ENCODE measurements at regions not wholly inside any gene's neighbourhood (a gene's known extent, or its start where the extent isn't known, plus 50 kb on each side); places are given as distances from the start of the nearest gene placed in this dataset.

DNA sequence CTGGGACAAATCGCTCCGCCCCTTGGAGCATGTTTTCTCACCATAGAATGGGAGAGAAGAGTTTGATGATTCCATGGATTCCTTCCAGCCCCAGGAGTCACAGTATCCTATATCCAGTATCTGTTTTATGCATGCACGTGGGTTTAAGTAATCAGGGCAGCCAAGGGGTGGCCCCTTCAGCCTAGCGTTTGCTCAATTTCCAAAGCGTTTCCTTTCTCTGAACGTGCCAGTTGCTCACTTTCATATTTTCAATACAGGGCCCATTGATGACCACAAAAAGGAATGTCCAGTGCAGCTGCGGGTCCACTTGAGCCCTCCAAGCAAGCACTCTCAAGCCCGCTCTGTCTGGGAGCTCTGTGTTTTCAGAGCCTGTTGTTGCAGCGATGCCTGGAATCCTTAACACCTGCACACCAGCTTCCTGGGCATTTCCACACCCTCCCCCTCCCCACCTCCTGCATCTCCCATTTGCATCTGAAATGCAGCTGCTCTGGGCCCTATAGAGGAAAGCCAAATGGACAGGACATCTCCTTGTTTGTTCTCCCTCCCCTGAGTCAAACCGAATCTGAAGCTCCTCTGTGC lies 164.3 kb upstream of the LPP start:
- Mint-ChIP-seq H3K27ac (no peak overlapping the region), H3K4me1 (ENCODE audit: low read depth) (peaks cover 72% of the 10 kb centered on the region), H3K27me3 (ENCODE audit: insufficient read depth) (no peaks in the 10 kb centered on the region; the same call in 1 of the 2 replicates), H3K4me3 (no peak overlapping the region), H3K36me3 (ENCODE audit: low read depth) (peaks cover 5% of the 10 kb centered on the region; the same call in 1 of the 2 replicates), H3K9me3 (no peaks in the 10 kb centered on the region)
- DNase-seq: no peak
- TF ChIP-seq, protein P1, sequence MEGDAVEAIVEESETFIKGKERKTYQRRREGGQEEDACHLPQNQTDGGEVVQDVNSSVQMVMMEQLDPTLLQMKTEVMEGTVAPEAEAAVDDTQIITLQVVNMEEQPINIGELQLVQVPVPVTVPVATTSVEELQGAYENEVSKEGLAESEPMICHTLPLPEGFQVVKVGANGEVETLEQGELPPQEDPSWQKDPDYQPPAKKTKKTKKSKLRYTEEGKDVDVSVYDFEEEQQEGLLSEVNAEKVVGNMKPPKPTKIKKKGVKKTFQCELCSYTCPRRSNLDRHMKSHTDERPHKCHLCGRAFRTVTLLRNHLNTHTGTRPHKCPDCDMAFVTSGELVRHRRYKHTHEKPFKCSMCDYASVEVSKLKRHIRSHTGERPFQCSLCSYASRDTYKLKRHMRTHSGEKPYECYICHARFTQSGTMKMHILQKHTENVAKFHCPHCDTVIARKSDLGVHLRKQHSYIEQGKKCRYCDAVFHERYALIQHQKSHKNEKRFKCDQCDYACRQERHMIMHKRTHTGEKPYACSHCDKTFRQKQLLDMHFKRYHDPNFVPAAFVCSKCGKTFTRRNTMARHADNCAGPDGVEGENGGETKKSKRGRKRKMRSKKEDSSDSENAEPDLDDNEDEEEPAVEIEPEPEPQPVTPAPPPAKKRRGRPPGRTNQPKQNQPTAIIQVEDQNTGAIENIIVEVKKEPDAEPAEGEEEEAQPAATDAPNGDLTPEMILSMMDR (IDR thresholded peaks at IDR 0.05): no peak

DNA sequence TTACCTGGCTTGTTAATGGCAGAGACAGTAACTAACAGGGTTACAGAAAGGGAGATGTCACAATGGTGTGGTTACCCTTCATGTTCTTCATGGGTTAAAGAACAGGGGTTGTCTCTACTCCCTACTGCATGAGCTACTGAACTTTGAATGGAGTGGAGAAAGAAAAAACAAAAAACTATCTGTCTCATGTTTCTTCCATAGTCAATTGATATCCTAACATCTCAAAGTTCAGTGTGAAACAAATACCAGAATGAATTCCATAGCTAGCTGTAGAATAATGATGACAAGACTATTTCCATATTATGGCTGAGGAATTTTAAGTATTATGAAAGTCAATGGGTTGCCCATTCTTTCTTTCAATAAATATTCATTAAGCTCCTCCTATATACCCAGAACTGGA lies 161.3 kb upstream of the LPP start:
- H3K4me3 Mint-ChIP-seq: no peak overlapping the region
- TF ChIP-seq, protein P1 (IDR thresholded peaks at IDR 0.05): no peak

DNA sequence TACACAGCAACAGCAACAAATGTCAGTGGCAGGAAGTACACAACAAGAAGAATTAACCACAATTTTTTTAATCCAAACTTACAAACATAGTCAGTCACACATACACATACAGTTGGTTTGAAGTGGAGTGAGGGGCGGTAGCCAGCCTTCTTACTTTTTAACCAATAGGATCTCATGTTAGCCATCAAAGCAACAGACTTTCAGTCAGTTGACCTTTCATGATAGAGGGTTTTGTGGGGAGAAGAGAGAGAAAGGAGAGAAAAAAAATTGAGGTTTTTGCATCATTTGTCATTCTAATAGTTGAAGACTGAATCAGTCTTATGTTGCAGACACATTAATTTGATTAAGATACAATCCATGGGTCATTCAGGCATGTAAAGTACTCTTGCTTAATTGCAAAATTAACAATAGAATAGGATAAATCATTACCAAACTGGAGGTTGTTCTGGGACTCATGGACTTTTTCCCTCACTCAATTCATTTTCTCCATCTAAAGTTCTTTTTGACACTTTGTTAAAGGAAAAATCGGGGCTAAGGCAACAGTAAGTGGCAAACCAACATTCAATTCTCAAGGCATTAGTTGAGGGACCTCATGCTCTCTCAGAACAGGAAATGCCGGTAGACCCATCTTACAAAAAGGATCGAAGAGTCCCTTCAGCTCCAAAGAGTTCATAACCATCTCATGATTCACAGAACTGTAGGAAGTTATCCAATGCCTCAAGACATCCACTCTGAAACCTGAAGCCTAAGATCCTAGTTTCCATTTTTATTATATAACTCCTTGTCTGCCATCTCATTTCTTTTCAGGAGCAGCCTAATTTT lies 159.5 kb upstream of the LPP start:
- TF ChIP-seq, protein P1 (IDR thresholded peaks at IDR 0.05): no peak
- H3K36me3 Mint-ChIP-seq (ENCODE audit: low read depth): peaks cover 5% of the 10 kb centered on the region; the same call in 1 of the 2 replicates
- peak overlapping the region; percentile 67 for H3K4me3 Mint-ChIP-seq
- no peaks in the 10 kb centered on the region for H3K9me3 Mint-ChIP-seq
- H3K27ac Mint-ChIP-seq: peak overlapping the region; percentile 85
- H3K4me1 Mint-ChIP-seq (ENCODE audit: low read depth): peaks cover 74% of the 10 kb centered on the region
- H3K27me3 Mint-ChIP-seq (ENCODE audit: insufficient read depth): no peaks in the 10 kb centered on the region; the same call in 1 of the 2 replicates
- peak; percentile 77 for DNase-seq

More for the DNA sequence above, 161.3 kb upstream of the LPP start:
- Mint-ChIP-seq H3K4me1 (ENCODE audit: low read depth) (peaks cover 72% of the 10 kb centered on the region), H3K36me3 (ENCODE audit: low read depth) (peaks cover 5% of the 10 kb centered on the region; the same call in 1 of the 2 replicates), H3K27me3 (ENCODE audit: insufficient read depth) (no peaks in the 10 kb centered on the region; the same call in 1 of the 2 replicates), H3K27ac (no peak overlapping the region), H3K9me3 (no peaks in the 10 kb centered on the region)
- DNase-seq: no peak

DNA sequence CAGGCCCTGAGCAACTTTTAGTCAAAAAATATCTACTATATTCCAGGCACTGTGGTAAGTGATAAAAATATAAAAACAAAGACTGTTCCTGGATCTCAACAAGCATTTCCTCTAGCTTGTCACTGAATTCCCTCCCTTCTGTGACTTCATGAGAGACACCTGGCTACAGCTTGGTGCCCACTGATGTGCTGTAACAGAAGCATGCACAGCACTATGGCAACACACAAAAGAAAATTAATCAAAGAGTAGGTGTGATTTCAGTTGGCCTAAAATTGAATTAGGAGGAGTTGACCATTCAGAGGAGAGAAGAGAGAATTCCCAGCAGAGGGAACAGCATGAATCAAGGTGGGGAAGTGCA lies 158.9 kb upstream of the LPP start:
- peaks cover 5% of the 10 kb centered on the region; the same call in 1 of the 2 replicates for H3K36me3 Mint-ChIP-seq (ENCODE audit: low read depth)
- H3K4me3 Mint-ChIP-seq: peak overlapping the region; percentile 67
- no peaks in the 10 kb centered on the region; the same call in 1 of the 2 replicates for H3K27me3 Mint-ChIP-seq (ENCODE audit: insufficient read depth)
- no peak for DNase-seq
- no peaks in the 10 kb centered on the region for H3K9me3 Mint-ChIP-seq
- TF ChIP-seq, protein P1 (IDR thresholded peaks at IDR 0.05): no peak
- peaks cover 73% of the 10 kb centered on the region for H3K4me1 Mint-ChIP-seq (ENCODE audit: low read depth)
- peak overlapping the region; percentile 85 for H3K27ac Mint-ChIP-seq

DNA sequence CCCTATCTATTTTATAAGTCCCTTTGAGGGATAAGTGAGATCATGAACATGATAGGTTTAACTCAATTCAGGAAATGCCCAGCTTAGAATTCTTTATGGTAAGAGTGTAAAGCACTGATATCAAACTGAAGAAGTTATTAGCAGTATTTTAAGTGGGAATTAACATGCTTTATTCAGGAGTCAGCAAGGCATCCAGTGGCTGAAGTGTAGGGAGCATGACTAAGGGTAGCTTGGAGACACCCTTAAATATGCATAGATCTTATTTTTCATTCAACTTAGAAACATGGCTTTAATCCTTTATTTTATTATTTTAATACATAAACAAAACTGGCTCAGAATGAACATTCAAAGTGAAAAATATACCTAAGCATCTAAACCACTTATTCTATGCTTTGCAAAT lies 158.3 kb upstream of the LPP start:
- TF ChIP-seq, protein P1 (IDR thresholded peaks at IDR 0.05): no peak
- peak overlapping the region; percentile 85; the same call in 1 of the 2 replicates for H3K27ac Mint-ChIP-seq
- no peaks in the 10 kb centered on the region for H3K9me3 Mint-ChIP-seq
- peaks cover 67% of the 10 kb centered on the region for H3K4me1 Mint-ChIP-seq (ENCODE audit: low read depth)
- H3K27me3 Mint-ChIP-seq (ENCODE audit: insufficient read depth): no peaks in the 10 kb centered on the region; the same call in 1 of the 2 replicates
- no peak for DNase-seq
- H3K36me3 Mint-ChIP-seq (ENCODE audit: low read depth): peaks cover 5% of the 10 kb centered on the region; the same call in 1 of the 2 replicates
- H3K4me3 Mint-ChIP-seq: no peak overlapping the region
